ENCODE measurements at regions not wholly inside any gene's neighbourhood (a gene's known extent, or its start where the extent isn't known, plus 50 kb on each side); places are given as distances from the start of the nearest gene placed in this dataset.

- Histone ChIP-seq H3K9ac (ENCODE audit: low read length in 5 of 5) (no peak overlapping the region), H3K36me3 (ENCODE audit: control insufficient read depth in 5 of 5, insufficient read depth in 5 of 5, low read length in 5 of 5) (no peaks in the 10 kb centered on the region), H3K27ac (ENCODE audit: low read depth, low read length) (no peak overlapping the region), H3K4me3 (ENCODE audit: low read depth in 1 of 5, low read length in 5 of 5) (no peak overlapping the region), H3K4me1 (ENCODE audit: control insufficient read depth in 5 of 5, insufficient read depth in 5 of 5, low read length in 5 of 5) (peaks cover 0 to 14% (median 13%) of the 10 kb centered on the region in 5 donors), H3K9me3 (ENCODE audit: control insufficient read depth in 5 of 5, low read length in 5 of 5) (no peaks in the 10 kb centered on the region), H3K27me3 (ENCODE audit: control insufficient read depth in 5 of 5, insufficient read depth in 4 of 5, low read length in 5 of 5) (no peaks in the 10 kb centered on the region)
These were observed 76.0 kb upstream of the SNRK start for GRCh38 chr3:43210049-43211027.

GRCh38 chr3:43207628-43208085 lies 78.7 kb upstream of the SNRK start:
- H3K4me3 ChIP-seq (ENCODE audit: low read depth in 1 of 5, low read length in 5 of 5): no peak overlapping the region
- peaks cover 0 to 14% (median 13%) of the 10 kb centered on the region in 5 donors for H3K4me1 ChIP-seq (ENCODE audit: control insufficient read depth in 5 of 5, insufficient read depth in 5 of 5, low read length in 5 of 5)
- no peaks in the 10 kb centered on the region for H3K36me3 ChIP-seq (ENCODE audit: control insufficient read depth in 5 of 5, insufficient read depth in 5 of 5, low read length in 5 of 5)
- no peak overlapping the region for H3K27ac ChIP-seq (ENCODE audit: low read depth, low read length)
- no peak overlapping the region for H3K9ac ChIP-seq (ENCODE audit: low read length in 5 of 5)
- no peaks in the 10 kb centered on the region for H3K27me3 ChIP-seq (ENCODE audit: control insufficient read depth in 5 of 5, insufficient read depth in 4 of 5, low read length in 5 of 5)
- no peaks in the 10 kb centered on the region for H3K9me3 ChIP-seq (ENCODE audit: control insufficient read depth in 5 of 5, low read length in 5 of 5)

- Histone ChIP-seq H3K4me1 (ENCODE audit: control insufficient read depth in 5 of 5, insufficient read depth in 5 of 5, low read length in 5 of 5) (peaks cover 0 to 14% (median 13%) of the 10 kb centered on the region in 5 donors), H3K9ac (ENCODE audit: low read length in 5 of 5) (no peak overlapping the region), H3K27ac (ENCODE audit: low read depth, low read length) (no peak overlapping the region), H3K36me3 (ENCODE audit: control insufficient read depth in 5 of 5, insufficient read depth in 5 of 5, low read length in 5 of 5) (no peaks in the 10 kb centered on the region), H3K4me3 (ENCODE audit: low read depth in 1 of 5, low read length in 5 of 5) (no peak overlapping the region), H3K27me3 (ENCODE audit: control insufficient read depth in 5 of 5, insufficient read depth in 4 of 5, low read length in 5 of 5) (no peaks in the 10 kb centered on the region), H3K9me3 (ENCODE audit: control insufficient read depth in 5 of 5, low read length in 5 of 5) (no peaks in the 10 kb centered on the region)
These were observed 79.7 kb upstream of the SNRK start for GRCh38 chr3:43206632-43207031.

- no peaks in the 10 kb centered on the region for H3K9me3 ChIP-seq (ENCODE audit: control insufficient read depth in 5 of 5, low read length in 5 of 5)
- H3K4me3 ChIP-seq (ENCODE audit: low read depth in 1 of 5, low read length in 5 of 5): no peak overlapping the region
- peaks cover 0 to 13% (median 11%) of the 10 kb centered on the region in 5 donors for H3K4me1 ChIP-seq (ENCODE audit: control insufficient read depth in 5 of 5, insufficient read depth in 5 of 5, low read length in 5 of 5)
- H3K36me3 ChIP-seq (ENCODE audit: control insufficient read depth in 5 of 5, insufficient read depth in 5 of 5, low read length in 5 of 5): no peaks in the 10 kb centered on the region
- no peak overlapping the region for H3K27ac ChIP-seq (ENCODE audit: low read depth, low read length)
- H3K9ac ChIP-seq (ENCODE audit: low read length in 5 of 5): no peak overlapping the region
- H3K27me3 ChIP-seq (ENCODE audit: control insufficient read depth in 5 of 5, insufficient read depth in 4 of 5, low read length in 5 of 5): no peaks in the 10 kb centered on the region
These were observed 80.2 kb upstream of the SNRK start for GRCh38 chr3:43206105-43206504.

- Histone ChIP-seq H3K36me3 (ENCODE audit: control insufficient read depth in 5 of 5, insufficient read depth in 5 of 5, low read length in 5 of 5) (no peaks in the 10 kb centered on the region), H3K4me1 (ENCODE audit: control insufficient read depth in 5 of 5, insufficient read depth in 5 of 5, low read length in 5 of 5) (no peaks in the 10 kb centered on the region), H3K27me3 (ENCODE audit: control insufficient read depth in 5 of 5, insufficient read depth in 4 of 5, low read length in 5 of 5) (no peaks in the 10 kb centered on the region), H3K4me3 (ENCODE audit: low read depth in 1 of 5, low read length in 5 of 5) (no peak overlapping the region), H3K9ac (ENCODE audit: low read length in 5 of 5) (no peak overlapping the region), H3K27ac (ENCODE audit: low read depth, low read length) (no peak overlapping the region), H3K9me3 (ENCODE audit: control insufficient read depth in 5 of 5, low read length in 5 of 5) (peaks cover 0 to 6% (median 0%) of the 10 kb centered on the region in 5 donors)
These were observed 83.3 kb upstream of the SNRK start for GRCh38 chr3:43203022-43203421.

GRCh38 chr3:43201581-43201980 lies 84.8 kb upstream of the SNRK start:
- Histone ChIP-seq H3K27me3 (ENCODE audit: control insufficient read depth in 5 of 5, insufficient read depth in 4 of 5, low read length in 5 of 5) (no peaks in the 10 kb centered on the region), H3K4me3 (ENCODE audit: low read depth in 1 of 5, low read length in 5 of 5) (no peak overlapping the region), H3K36me3 (ENCODE audit: control insufficient read depth in 5 of 5, insufficient read depth in 5 of 5, low read length in 5 of 5) (no peaks in the 10 kb centered on the region), H3K9ac (ENCODE audit: low read length in 5 of 5) (no peak overlapping the region), H3K9me3 (ENCODE audit: control insufficient read depth in 5 of 5, low read length in 5 of 5) (peaks cover 0 to 6% (median 0%) of the 10 kb centered on the region in 5 donors), H3K27ac (ENCODE audit: low read depth, low read length) (no peak overlapping the region), H3K4me1 (ENCODE audit: control insufficient read depth in 5 of 5, insufficient read depth in 5 of 5, low read length in 5 of 5) (no peaks in the 10 kb centered on the region)

- no peaks in the 10 kb centered on the region for H3K27me3 ChIP-seq (ENCODE audit: control insufficient read depth in 5 of 5, insufficient read depth in 4 of 5, low read length in 5 of 5)
- no peaks in the 10 kb centered on the region for H3K36me3 ChIP-seq (ENCODE audit: control insufficient read depth in 5 of 5, insufficient read depth in 5 of 5, low read length in 5 of 5)
- peaks cover 0 to 6% (median 0%) of the 10 kb centered on the region in 5 donors for H3K9me3 ChIP-seq (ENCODE audit: control insufficient read depth in 5 of 5, low read length in 5 of 5)
- H3K4me3 ChIP-seq (ENCODE audit: low read depth in 1 of 5, low read length in 5 of 5): no peak overlapping the region
- peaks cover 0 to under 1% (median 0%) of the 10 kb centered on the region in 5 donors for H3K4me1 ChIP-seq (ENCODE audit: control insufficient read depth in 5 of 5, insufficient read depth in 5 of 5, low read length in 5 of 5)
- no peak overlapping the region for H3K27ac ChIP-seq (ENCODE audit: low read depth, low read length)
- H3K9ac ChIP-seq (ENCODE audit: low read length in 5 of 5): no peak overlapping the region
These were observed 86.6 kb upstream of the SNRK start for GRCh38 chr3:43199645-43200306.

GRCh38 chr3:43198791-43199644 lies 87.3 kb upstream of the SNRK start:
- no peak overlapping the region for H3K27ac ChIP-seq (ENCODE audit: low read depth, low read length)
- H3K9ac ChIP-seq (ENCODE audit: low read length in 5 of 5): no peak overlapping the region
- H3K9me3 ChIP-seq (ENCODE audit: control insufficient read depth in 5 of 5, low read length in 5 of 5): peaks cover 0 to 6% (median 0%) of the 10 kb centered on the region in 5 donors
- H3K36me3 ChIP-seq (ENCODE audit: control insufficient read depth in 5 of 5, insufficient read depth in 5 of 5, low read length in 5 of 5): no peaks in the 10 kb centered on the region
- H3K27me3 ChIP-seq (ENCODE audit: control insufficient read depth in 5 of 5, insufficient read depth in 4 of 5, low read length in 5 of 5): peaks cover 0 to 2% (median 0%) of the 10 kb centered on the region in 5 donors
- H3K4me1 ChIP-seq (ENCODE audit: control insufficient read depth in 5 of 5, insufficient read depth in 5 of 5, low read length in 5 of 5): peaks cover 0 to 8% (median 0%) of the 10 kb centered on the region in 5 donors
- no peak overlapping the region for H3K4me3 ChIP-seq (ENCODE audit: low read depth in 1 of 5, low read length in 5 of 5)

- no peak overlapping the region for H3K9ac ChIP-seq (ENCODE audit: low read length in 5 of 5)
- peaks cover 0 to 6% (median 0%) of the 10 kb centered on the region in 5 donors for H3K9me3 ChIP-seq (ENCODE audit: control insufficient read depth in 5 of 5, low read length in 5 of 5)
- peaks cover 0 to 8% (median 0%) of the 10 kb centered on the region in 5 donors for H3K4me1 ChIP-seq (ENCODE audit: control insufficient read depth in 5 of 5, insufficient read depth in 5 of 5, low read length in 5 of 5)
- H3K36me3 ChIP-seq (ENCODE audit: control insufficient read depth in 5 of 5, insufficient read depth in 5 of 5, low read length in 5 of 5): no peaks in the 10 kb centered on the region
- H3K27me3 ChIP-seq (ENCODE audit: control insufficient read depth in 5 of 5, insufficient read depth in 4 of 5, low read length in 5 of 5): peaks cover 0 to 2% (median 0%) of the 10 kb centered on the region in 5 donors
- no peak overlapping the region for H3K27ac ChIP-seq (ENCODE audit: low read depth, low read length)
- no peak overlapping the region for H3K4me3 ChIP-seq (ENCODE audit: low read depth in 1 of 5, low read length in 5 of 5)
These were observed 88.0 kb upstream of the SNRK start for GRCh38 chr3:43198301-43198700.

Data from subcutaneous abdominal adipose tissue (tissue), 5 donors.